HepG2 (cell line): ENCODE measurements at regions not wholly inside any gene's neighbourhood (a gene's known extent, or its start where the extent isn't known, plus 50 kb on each side); places are given as distances from the start of the nearest gene placed in this dataset.

Experiments
- ATAC-seq: fragments of 200-7000 bp; cut with Tn5 transposase; 3 replicates; pipeline ENCODE4 v1.9.1; 2020; ENCODE audit warnings: mild to moderate bottlenecking, moderate library complexity
- BruUV-seq: library from RNA; stranded (reverse); fragments of 400-500 nt; replicated peaks from 2 replicates; lab custom pipeline; 2021; lab: Mats Ljungman, UMichigan
- CTCF ChIA-PET: fragments of 300-600 bp; formaldehyde crosslinking; extraction: SDS; loops from one replicate; lab custom pipeline; 2021; ENCODE audit warnings: low total read pairs, inconsistent platforms, low intra/inter-chr PET ratio; lab: Yijun Ruan, JAX
- POLR2A ChIA-PET: fragments of 350-600 bp; sonication (Branson Sonifier 250); formaldehyde crosslinking; loops from one replicate; lab custom pipeline; 2020; ENCODE audit warnings: antibody characterized with exemption, inconsistent platforms; lab: Yijun Ruan, JAX
- DNase-seq: peaks from one replicate; pipeline ENCODE4 v3.0.0-alpha.2; 2015; ENCODE audit warnings: low spot score
- FAIRE-seq: peaks from 3 replicates; lab custom pipeline; 2011; peaks lifted over from hg19 to GRCh38; lab: Jason Lieb, UNC
- H2AFZ ChIP-seq: one replicate; pipeline ENCODE4 v1.6.1; 2011; ENCODE audit warnings: low read length, inconsistent platforms
- H3K27ac ChIP-seq: fragments of 300-600 bp; 3 replicates; pipeline ENCODE4 v1.8.0; 2011; ENCODE audit warnings: mixed run types, mild to moderate bottlenecking, mixed read lengths, low read length, inconsistent platforms; ENCODE audit not compliant: insufficient read depth; ENCODE audit errors: extremely low read length
- H3K27me3 ChIP-seq, 2 experiments: fragments of 200-600 bp in 1 of 2; 2 replicates in 1 of 2; 3 replicates in 1 of 2; pipeline versions ENCODE4 v1.6.0 to v1.8.0; 2011; ENCODE audit warnings: low read length in 2 of 2, mild to moderate bottlenecking in 2 of 2, moderate library complexity in 2 of 2, inconsistent platforms in 1 of 2; ENCODE audit not compliant: insufficient read depth in 2 of 2, control insufficient read depth in 1 of 2
- H3K36me3 ChIP-seq, 2 experiments: fragments of 200-600 bp in 1 of 2; replicated peaks in 1 of 2; 2 replicates in 1 of 2; 3 replicates in 1 of 2; pipeline versions ENCODE4 v1.5.1 to v1.8.0; 2011; ENCODE audit warnings: low read length in 2 of 2, inconsistent platforms in 1 of 2; ENCODE audit not compliant: insufficient read depth in 2 of 2, control insufficient read depth in 1 of 2
- H3K4me1 ChIP-seq: 2 replicates; pipeline ENCODE4 v1.5.1; 2012; ENCODE audit warnings: low read length, inconsistent platforms; ENCODE audit not compliant: insufficient read depth
- H3K4me2 ChIP-seq: 2 replicates; pipeline ENCODE4 v1.6.0; 2011; ENCODE audit warnings: low read depth, low read length, inconsistent platforms
- H3K4me3 ChIP-seq, 3 experiments: fragments of 200-600 bp in 1 of 3; sonication (generic), shearing (Covaris generic) in 1 of 3; replicated peaks in 1 of 3; 2 replicates each; pipeline ENCODE4 v1.5.1; 2011 to 2016; ENCODE audit warnings: low read length in 3 of 3, inconsistent platforms in 2 of 3, low read depth in 2 of 3, mild to moderate bottlenecking in 2 of 3, control low read depth in 1 of 3, mixed read lengths in 1 of 3; ENCODE audit not compliant: insufficient read depth in 1 of 3
- H3K79me2 ChIP-seq: one replicate; pipeline ENCODE4 v1.6.1; 2011; ENCODE audit warnings: low read length, inconsistent platforms; ENCODE audit not compliant: insufficient read depth
- H3K9ac ChIP-seq: 2 replicates; pipeline ENCODE4 v1.6.0; 2011; ENCODE audit warnings: mild to moderate bottlenecking, low read depth, low read length, inconsistent platforms; ENCODE audit not compliant: insufficient read depth
- H3K9me3 ChIP-seq: 2 replicates; pipeline ENCODE4 v1.5.1; 2012; ENCODE audit warnings: mild to moderate bottlenecking, low read length
- H4K20me1 ChIP-seq: 2 replicates; pipeline ENCODE4 v1.6.0; 2011; ENCODE audit warnings: inconsistent platforms, mild to moderate bottlenecking, low read length, moderate library complexity; ENCODE audit not compliant: insufficient read depth
- CAMTA2 ChIP-seq: sonication (generic); formaldehyde crosslinking; IDR thresholded peaks from 2 replicates; pipeline ENCODE4 v1.4.0; 2020; ENCODE audit warnings: mild to moderate bottlenecking, missing genetic modification reagents, borderline replicate concordance
- GPN1 ChIP-seq: sonication (generic); formaldehyde crosslinking; IDR thresholded peaks from 2 replicates; pipeline ENCODE4 v1.5.1; 2020; ENCODE audit warnings: missing genetic modification reagents, borderline replicate concordance
- HOXA7 ChIP-seq: sonication (generic); formaldehyde crosslinking; IDR thresholded peaks from 2 replicates; pipeline ENCODE4 v1.8.1; 2022; ENCODE audit warnings: mild to moderate bottlenecking, missing genetic modification reagents, moderate library complexity
- IRX3 ChIP-seq: sonication (generic); formaldehyde crosslinking; IDR thresholded peaks from 2 replicates; pipeline ENCODE4 v1.8.1; 2023; ENCODE audit warnings: mild to moderate bottlenecking, low read depth, missing genetic modification reagents, borderline replicate concordance
- MIXL1 ChIP-seq: IDR thresholded peaks from 2 replicates; pipeline ENCODE4 v1.6.1; 2016
- NAIF1 ChIP-seq: sonication (generic); formaldehyde crosslinking; IDR thresholded peaks from 2 replicates; pipeline ENCODE4 v1.5.0; 2020; ENCODE audit warnings: mild to moderate bottlenecking, missing genetic modification reagents, borderline replicate concordance
- NCOR1 ChIP-seq: fragments of 200-600 bp; sonication (generic); IDR thresholded peaks from 2 replicates; pipeline ENCODE4 v1.7.0; 2017; ENCODE audit warnings: antibody characterized with exemption, low read length, borderline replicate concordance
- RARG ChIP-seq: sonication (generic); formaldehyde crosslinking; IDR thresholded peaks from 2 replicates; pipeline ENCODE4 v1.4.0; 2020; ENCODE audit warnings: low read depth, mild to moderate bottlenecking, missing genetic modification reagents
- RFX5 ChIP-seq: IDR thresholded peaks from 2 replicates; pipeline ENCODE4 v1.6.1; 2011; ENCODE audit warnings: low read depth, low read length, improper control_type of control experiment
- ZBTB1 ChIP-seq: sonication (generic); formaldehyde crosslinking; IDR thresholded peaks from 2 replicates; pipeline ENCODE4 v1.4.0; 2020; ENCODE audit warnings: missing genetic modification reagents, borderline replicate concordance
- ZNF407 ChIP-seq: sonication (generic); formaldehyde crosslinking; IDR thresholded peaks from one replicate; pipeline ENCODE4 v1.5.1; 2020; ENCODE audit warnings: mild to moderate bottlenecking, missing genetic modification reagents; ENCODE audit errors: not compliant biosample characterization
- ZNF530 ChIP-seq: sonication (generic); formaldehyde crosslinking; IDR thresholded peaks from 2 replicates; pipeline ENCODE4 v1.5.0; 2020; ENCODE audit warnings: low read depth, mild to moderate bottlenecking, missing genetic modification reagents
- ZSCAN20 ChIP-seq: sonication (generic); formaldehyde crosslinking; IDR thresholded peaks from 2 replicates; pipeline ENCODE4 v1.4.0; 2020; ENCODE audit warnings: missing genetic modification reagents, mild to moderate bottlenecking, borderline replicate concordance
- ZZZ3 ChIP-seq: sonication (generic); formaldehyde crosslinking; IDR thresholded peaks from 2 replicates; pipeline ENCODE4 v1.4.0; 2020; ENCODE audit warnings: missing genetic modification reagents, mild to moderate bottlenecking, borderline replicate concordance
- WGBS: methylation state at CpG from one replicate; pipeline ENCODE4 v1.1.6; 2017; ENCODE audit warnings: low lambda C conversion rate; 5-methylcytosine and 5-hydroxymethylcytosine counted together
- in situ Hi-C: cut with HindIII; loops from 2 replicates; pipeline ENCODE4 v1.10.0; 2017; ENCODE audit warnings: low pct_unique_long_range_greater_than_20kb; ENCODE audit not compliant: extremely low pct_ligation_motif_present
- intact Hi-C: fragments of 100-400 bp; cut with micrococcal nuclease; formaldehyde crosslinking; loops from one replicate; pipeline ENCODE4 v1.10.0; 2022; ENCODE audit not compliant: unreplicated experiment
- TF ChIP-seq, protein P1 (sequence below): sonication (generic); IDR thresholded peaks from 2 replicates; pipeline ENCODE4 v1.6.1; 2016; ENCODE audit warnings: low read depth, borderline replicate concordance
- TF ChIP-seq, protein P2 (sequence below): sonication (generic); formaldehyde crosslinking; IDR thresholded peaks from 2 replicates; pipeline ENCODE4 v1.5.1; 2020; ENCODE audit warnings: mild to moderate bottlenecking, missing genetic modification reagents, moderate library complexity

DNA sequence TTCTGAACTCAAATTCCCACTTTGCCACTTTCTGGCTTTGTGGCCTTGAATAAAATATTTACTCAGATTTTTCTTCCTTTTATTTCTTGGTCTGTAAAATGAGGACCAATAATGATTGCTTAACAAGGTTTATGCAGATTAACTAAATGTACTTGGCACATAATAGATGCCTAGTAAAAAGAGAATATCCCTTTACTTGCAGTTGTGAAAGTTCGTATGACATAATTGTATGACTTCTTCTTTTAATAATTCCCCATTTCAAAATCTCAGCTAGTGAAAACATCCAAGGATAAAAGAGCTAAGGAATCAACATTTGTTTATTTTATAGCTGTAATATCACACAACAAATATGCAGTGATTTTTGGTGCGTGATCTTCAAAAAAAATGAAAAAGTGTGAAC, 215.6 kb upstream of the ATP2B1 start:
- WGBS, result 38% methylated on average over 2 of the region's 2 CpGs
- H3K27me3 ChIP-seq, result no peaks in the 10 kb centered on the region
- no peaks in the 10 kb centered on the region for H3K36me3 ChIP-seq
- H3K4me2 ChIP-seq, result no peak overlapping the region
- no peak overlapping the region for H3K9ac ChIP-seq
- CTCF ChIA-PET, result no interaction called here
- no peaks in the 10 kb centered on the region for H3K4me1 ChIP-seq
- ATAC-seq, result no peak
- BruUV-seq, result no TSS peak
- no peak overlapping the region for H2AFZ ChIP-seq
- no peaks in the 10 kb centered on the region for H3K79me2 ChIP-seq
- H3K4me3 ChIP-seq, result no peak overlapping the region
- H3K9me3 ChIP-seq, result no peaks in the 10 kb centered on the region
- no peak for FAIRE-seq
- POLR2A ChIA-PET, result no interaction called here
- in situ Hi-C loops (no loop called here), intact Hi-C loops (no loop called here)
- H3K27ac ChIP-seq, result no peak overlapping the region
- no peak for DNase-seq
- no peaks in the 10 kb centered on the region for H4K20me1 ChIP-seq
- TF ChIP-seq ZNF407 (CRISPR knock-in tag) (no peak), CAMTA2 (no peak), HOXA7 (CRISPR knock-in tag) (no peak), NAIF1 (no peak), ZNF530 (CRISPR knock-in tag) (no peak), ZBTB1 (CRISPR knock-in tag) (no peak), ZZZ3 (CRISPR knock-in tag) (no peak), RFX5 (no peak), NCOR1 (no peak), GPN1 (CRISPR knock-in tag) (no peak), RARG (no peak), MIXL1 (CRISPR knock-in tag) (no peak), IRX3 (CRISPR knock-in tag) (no peak), ZSCAN20 (CRISPR knock-in tag) (no peak)
- TF ChIP-seq, protein P1, sequence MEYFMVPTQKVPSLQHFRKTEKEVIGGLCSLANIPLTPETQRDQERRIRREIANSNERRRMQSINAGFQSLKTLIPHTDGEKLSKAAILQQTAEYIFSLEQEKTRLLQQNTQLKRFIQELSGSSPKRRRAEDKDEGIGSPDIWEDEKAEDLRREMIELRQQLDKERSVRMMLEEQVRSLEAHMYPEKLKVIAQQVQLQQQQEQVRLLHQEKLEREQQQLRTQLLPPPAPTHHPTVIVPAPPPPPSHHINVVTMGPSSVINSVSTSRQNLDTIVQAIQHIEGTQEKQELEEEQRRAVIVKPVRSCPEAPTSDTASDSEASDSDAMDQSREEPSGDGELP, result no peak
- TF ChIP-seq, protein P2, sequence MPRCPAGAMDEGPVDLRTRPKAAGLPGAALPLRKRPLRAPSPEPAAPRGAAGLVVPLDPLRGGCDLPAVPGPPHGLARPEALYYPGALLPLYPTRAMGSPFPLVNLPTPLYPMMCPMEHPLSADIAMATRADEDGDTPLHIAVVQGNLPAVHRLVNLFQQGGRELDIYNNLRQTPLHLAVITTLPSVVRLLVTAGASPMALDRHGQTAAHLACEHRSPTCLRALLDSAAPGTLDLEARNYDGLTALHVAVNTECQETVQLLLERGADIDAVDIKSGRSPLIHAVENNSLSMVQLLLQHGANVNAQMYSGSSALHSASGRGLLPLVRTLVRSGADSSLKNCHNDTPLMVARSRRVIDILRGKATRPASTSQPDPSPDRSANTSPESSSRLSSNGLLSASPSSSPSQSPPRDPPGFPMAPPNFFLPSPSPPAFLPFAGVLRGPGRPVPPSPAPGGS (CRISPR knock-in tag), result no peak
